ENCODE measurements at regions not wholly inside any gene's neighbourhood (a gene's known extent, or its start where the extent isn't known, plus 50 kb on each side); places are given as distances from the start of the nearest gene placed in this dataset.

GRCh38 chrX:39762266-39762841 is 335.4 kb downstream of the BCOR start:
- Histone ChIP-seq H2AFZ (ENCODE audit: low read depth, low read length, severe bottlenecking) (no peak overlapping the region), H3F3A (ENCODE audit: insufficient read depth) (no peaks in the 10 kb centered on the region), H3K9me2 (replicated peaks; ENCODE audit: insufficient read depth, low read length) (no peaks in the 10 kb centered on the region), H3K9ac (ENCODE audit: low read length) (no peak overlapping the region), H3K36me3 (ENCODE audit: low read length) (no peaks in the 10 kb centered on the region), H3K79me2 (ENCODE audit: insufficient read depth, low read length) (no peaks in the 10 kb centered on the region), H3K4me3 (ENCODE audit: insufficient read depth, low read length, poor library complexity, severe bottlenecking) (no peak overlapping the region), H3K4me2 (ENCODE audit: low read depth, low read length, poor library complexity, severe bottlenecking) (no peak overlapping the region), H3K27ac (ENCODE audit: low read depth, low read length) (no peak overlapping the region), H3K27me3 (ENCODE audit: low read length) (no peaks in the 10 kb centered on the region), H4K20me1 (ENCODE audit: low read depth, low read length) (no peaks in the 10 kb centered on the region), H3K9me3 (ENCODE audit: insufficient read depth, low read length) (no peaks in the 10 kb centered on the region)
- TF ChIP-seq, protein P1, sequence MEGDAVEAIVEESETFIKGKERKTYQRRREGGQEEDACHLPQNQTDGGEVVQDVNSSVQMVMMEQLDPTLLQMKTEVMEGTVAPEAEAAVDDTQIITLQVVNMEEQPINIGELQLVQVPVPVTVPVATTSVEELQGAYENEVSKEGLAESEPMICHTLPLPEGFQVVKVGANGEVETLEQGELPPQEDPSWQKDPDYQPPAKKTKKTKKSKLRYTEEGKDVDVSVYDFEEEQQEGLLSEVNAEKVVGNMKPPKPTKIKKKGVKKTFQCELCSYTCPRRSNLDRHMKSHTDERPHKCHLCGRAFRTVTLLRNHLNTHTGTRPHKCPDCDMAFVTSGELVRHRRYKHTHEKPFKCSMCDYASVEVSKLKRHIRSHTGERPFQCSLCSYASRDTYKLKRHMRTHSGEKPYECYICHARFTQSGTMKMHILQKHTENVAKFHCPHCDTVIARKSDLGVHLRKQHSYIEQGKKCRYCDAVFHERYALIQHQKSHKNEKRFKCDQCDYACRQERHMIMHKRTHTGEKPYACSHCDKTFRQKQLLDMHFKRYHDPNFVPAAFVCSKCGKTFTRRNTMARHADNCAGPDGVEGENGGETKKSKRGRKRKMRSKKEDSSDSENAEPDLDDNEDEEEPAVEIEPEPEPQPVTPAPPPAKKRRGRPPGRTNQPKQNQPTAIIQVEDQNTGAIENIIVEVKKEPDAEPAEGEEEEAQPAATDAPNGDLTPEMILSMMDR (IDR thresholded peaks at IDR 0.05; ENCODE audit: insufficient read depth, low read length, poor library complexity, severe bottlenecking), result no peak
- TF ChIP-seq EZH2phosphoT487 (conservative IDR thresholded peaks at IDR 0.05; ENCODE audit: low read length), result no peak

GRCh38 chrX:39764441-39764914 is 333.3 kb downstream of the BCOR start:
- Histone ChIP-seq H3K9me3 (ENCODE audit: insufficient read depth, low read length) (no peaks in the 10 kb centered on the region), H3F3A (ENCODE audit: insufficient read depth) (no peaks in the 10 kb centered on the region), H2AFZ (ENCODE audit: low read depth, low read length, severe bottlenecking) (no peak overlapping the region), H3K9ac (ENCODE audit: low read length) (no peak overlapping the region), H3K9me2 (replicated peaks; ENCODE audit: insufficient read depth, low read length) (no peaks in the 10 kb centered on the region), H3K79me2 (ENCODE audit: insufficient read depth, low read length) (no peaks in the 10 kb centered on the region), H3K27me3 (ENCODE audit: low read length) (no peaks in the 10 kb centered on the region), H3K4me2 (ENCODE audit: low read depth, low read length, poor library complexity, severe bottlenecking) (no peak overlapping the region), H3K4me3 (ENCODE audit: insufficient read depth, low read length, poor library complexity, severe bottlenecking) (no peak overlapping the region), H3K27ac (ENCODE audit: low read depth, low read length) (no peak overlapping the region), H3K36me3 (ENCODE audit: low read length) (no peaks in the 10 kb centered on the region), H4K20me1 (ENCODE audit: low read depth, low read length) (no peaks in the 10 kb centered on the region)
- no peak for TF ChIP-seq EZH2phosphoT487 (conservative IDR thresholded peaks at IDR 0.05; ENCODE audit: low read length)
- TF ChIP-seq, protein P1 (IDR thresholded peaks at IDR 0.05; ENCODE audit: insufficient read depth, low read length, poor library complexity, severe bottlenecking), result no peak

GRCh38 chrX:39765327-39765726 is 332.4 kb downstream of the BCOR start:
- Histone ChIP-seq H3K27ac (ENCODE audit: low read depth, low read length) (no peak overlapping the region), H3K36me3 (ENCODE audit: low read length) (no peaks in the 10 kb centered on the region), H3K4me2 (ENCODE audit: low read depth, low read length, poor library complexity, severe bottlenecking) (no peak overlapping the region), H4K20me1 (ENCODE audit: low read depth, low read length) (no peaks in the 10 kb centered on the region), H3F3A (ENCODE audit: insufficient read depth) (no peaks in the 10 kb centered on the region), H2AFZ (ENCODE audit: low read depth, low read length, severe bottlenecking) (no peak overlapping the region), H3K9me3 (ENCODE audit: insufficient read depth, low read length) (no peaks in the 10 kb centered on the region), H3K79me2 (ENCODE audit: insufficient read depth, low read length) (no peaks in the 10 kb centered on the region), H3K4me3 (ENCODE audit: insufficient read depth, low read length, poor library complexity, severe bottlenecking) (no peak overlapping the region), H3K9ac (ENCODE audit: low read length) (no peak overlapping the region), H3K27me3 (ENCODE audit: low read length) (no peaks in the 10 kb centered on the region), H3K9me2 (replicated peaks; ENCODE audit: insufficient read depth, low read length) (no peaks in the 10 kb centered on the region)
- TF ChIP-seq EZH2phosphoT487 (conservative IDR thresholded peaks at IDR 0.05; ENCODE audit: low read length), result no peak
- TF ChIP-seq, protein P1 (IDR thresholded peaks at IDR 0.05; ENCODE audit: insufficient read depth, low read length, poor library complexity, severe bottlenecking), result no peak
